ENCODE measurements at regions not wholly inside any gene's neighbourhood (a gene's known extent, or its start where the extent isn't known, plus 50 kb on each side); places are given as distances from the start of the nearest gene placed in this dataset.
A peak's percentile ranks its signal among the peaks of the same experiment; 100 is the strongest.
"Not testable (repeated sequence)": the region's sequence is repeated elsewhere in the genome, so short reads cannot be mapped to it uniquely, and the experiment has no call there.

DNA sequence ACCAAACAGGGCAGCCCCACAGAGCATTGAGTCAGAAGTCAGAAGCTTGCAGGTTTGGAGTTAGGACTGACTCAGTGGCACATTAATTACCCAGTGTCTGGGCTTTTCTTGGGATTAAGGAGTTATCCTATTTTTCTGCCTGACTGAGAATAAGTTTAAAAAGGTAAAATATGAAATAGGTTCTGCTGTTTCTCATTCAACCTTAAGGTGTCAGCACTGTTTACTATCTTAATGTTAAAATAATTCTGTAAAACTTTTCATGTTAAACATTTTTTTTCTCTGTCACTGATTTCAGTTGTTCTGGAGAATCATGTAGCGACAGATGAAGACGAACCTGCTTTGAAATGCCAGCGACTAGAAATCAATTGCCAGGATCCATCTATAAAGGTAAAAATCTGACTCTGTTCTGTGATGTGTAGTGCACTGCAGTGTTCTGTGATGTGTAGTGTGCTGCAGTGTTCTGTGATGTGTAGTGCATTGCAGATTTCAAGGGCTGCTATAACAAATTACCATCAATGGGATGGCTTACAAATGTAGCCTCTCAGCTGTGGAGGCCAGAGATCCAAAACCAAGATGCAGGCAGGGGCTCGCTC is 128.0 kb downstream of the LAT start:
- Histone ChIP-seq H3K9me3 (ENCODE audit: low read length) (no peaks in the 10 kb centered on the region), H3K27ac (ENCODE audit: low read length) (no peak overlapping the region), H3K9me2 (ENCODE audit: insufficient read depth, low read length) (no peaks in the 10 kb centered on the region), H3K9ac (ENCODE audit: low read length) (no peak overlapping the region), H2AFZ (ENCODE audit: low read depth, low read length) (no peak overlapping the region), H3K4me3 (ENCODE audit: low read length) (no peak overlapping the region), H3K27me3 (ENCODE audit: insufficient read depth, low read depth, low read length) (no peaks in the 10 kb centered on the region), H3F3A (ENCODE audit: insufficient read depth, low read length, poor library complexity, severe bottlenecking) (no peaks in the 10 kb centered on the region), H3K79me2 (replicated peaks; ENCODE audit: insufficient read depth, low read length) (no peaks in the 10 kb centered on the region), H3K4me2 (ENCODE audit: low read length) (no peak overlapping the region), H3K36me3 (ENCODE audit: insufficient read depth, low read length) (no peaks in the 10 kb centered on the region), H4K20me1 (ENCODE audit: insufficient read depth) (no peaks in the 10 kb centered on the region)
- no peak for TF ChIP-seq RAD21 (conservative IDR thresholded peaks at IDR 0.05)
- TF ChIP-seq CTCF (IDR thresholded peaks at IDR 0.05; ENCODE audit: poor library complexity, severe bottlenecking) = peak; percentile 52
- TF ChIP-seq SMC3 (conservative IDR thresholded peaks at IDR 0.05; ENCODE audit: poor library complexity) = peak; percentile 47

- H2AFZ ChIP-seq (ENCODE audit: low read depth, low read length); H3K9ac ChIP-seq (ENCODE audit: low read length); H3K4me2 ChIP-seq (ENCODE audit: low read length); H3F3A ChIP-seq (ENCODE audit: insufficient read depth, low read length, poor library complexity, severe bottlenecking); H3K79me2 ChIP-seq (replicated peaks; ENCODE audit: insufficient read depth, low read length); H3K27ac ChIP-seq (ENCODE audit: low read length); H3K36me3 ChIP-seq (ENCODE audit: insufficient read depth, low read length); H3K9me2 ChIP-seq (ENCODE audit: insufficient read depth, low read length); H3K4me3 ChIP-seq (ENCODE audit: low read length); H3K27me3 ChIP-seq (ENCODE audit: insufficient read depth, low read depth, low read length); H3K9me3 ChIP-seq (ENCODE audit: low read length); H4K20me1 ChIP-seq (ENCODE audit: insufficient read depth): not testable (repeated sequence)
These were observed 127.2 kb downstream of the LAT start for GRCh38 chr16:29111901-29112680.

GRCh38 chr16:29111421-29111820 is 126.6 kb downstream of the LAT start:
- Histone ChIP-seq H3K4me2 (ENCODE audit: low read length) (no peak overlapping the region), H4K20me1 (ENCODE audit: insufficient read depth) (no peaks in the 10 kb centered on the region), H3K9ac (ENCODE audit: low read length) (no peak overlapping the region), H3K27me3 (ENCODE audit: insufficient read depth, low read depth, low read length) (peaks cover 9% of the 10 kb centered on the region), H3F3A (ENCODE audit: insufficient read depth, low read length, poor library complexity, severe bottlenecking) (no peaks in the 10 kb centered on the region), H3K9me2 (ENCODE audit: insufficient read depth, low read length) (no peaks in the 10 kb centered on the region), H3K27ac (ENCODE audit: low read length) (no peak overlapping the region), H3K9me3 (ENCODE audit: low read length) (no peaks in the 10 kb centered on the region), H3K36me3 (ENCODE audit: insufficient read depth, low read length) (no peaks in the 10 kb centered on the region), H2AFZ (ENCODE audit: low read depth, low read length) (no peak overlapping the region), H3K79me2 (replicated peaks; ENCODE audit: insufficient read depth, low read length) (no peaks in the 10 kb centered on the region), H3K4me3 (ENCODE audit: low read length) (no peak overlapping the region)
- TF ChIP-seq TAF1 (IDR thresholded peaks at IDR 0.05; ENCODE audit: low read depth) = no peak

GRCh38 chr16:29108625-29109169 is 123.8 kb downstream of the LAT start:
- H3K9ac ChIP-seq (ENCODE audit: low read length) = not testable (repeated sequence)

More at GRCh38 chr16:29108625-29109169, 123.8 kb downstream of the LAT start:
- H3K9me3 ChIP-seq (ENCODE audit: low read length); H3K9me2 ChIP-seq (ENCODE audit: insufficient read depth, low read length); H3K4me3 ChIP-seq (ENCODE audit: low read length); H3K36me3 ChIP-seq (ENCODE audit: insufficient read depth, low read length); H3K27me3 ChIP-seq (ENCODE audit: insufficient read depth, low read depth, low read length); H3K27ac ChIP-seq (ENCODE audit: low read length); H4K20me1 ChIP-seq (ENCODE audit: insufficient read depth); H2AFZ ChIP-seq (ENCODE audit: low read depth, low read length); H3F3A ChIP-seq (ENCODE audit: insufficient read depth, low read length, poor library complexity, severe bottlenecking); H3K79me2 ChIP-seq (replicated peaks; ENCODE audit: insufficient read depth, low read length); H3K4me2 ChIP-seq (ENCODE audit: low read length): not testable (repeated sequence)
